Suprapubic skin (tissue), 4 donors: ENCODE measurements at regions not wholly inside any gene's neighbourhood (a gene's known extent, or its start where the extent isn't known, plus 50 kb on each side); places are given as distances from the start of the nearest gene placed in this dataset.

Source experiments
- POLR2A ChIP-seq, 2 donors: fragments of 450-650 bp; IDR thresholded peaks; one replicate each; pipeline ENCODE4 v1.6.1; 2017; ENCODE audit warnings: antibody characterized with exemption in 2 of 2, mild to moderate bottlenecking in 2 of 2, moderate library complexity in 2 of 2
- POLR2AphosphoS5 ChIP-seq, 3 donors: sonication (generic); formaldehyde crosslinking; IDR thresholded peaks; one replicate each; pipeline ENCODE4 v1.6.1; 2017; ENCODE audit warnings: antibody characterized with exemption in 3 of 3
- TF ChIP-seq, protein P1 (sequence below), 2 donors: fragments of 200-600 bp in 1 of 2; fragments of 450-650 bp in 1 of 2; sonication (generic) in 1 of 2; IDR thresholded peaks; one replicate each; pipeline ENCODE4 v1.5.1; 2016 to 2019; ENCODE audit warnings: antibody characterized with exemption in 2 of 2, mild to moderate bottlenecking in 1 of 2, moderate library complexity in 1 of 2

DNA sequence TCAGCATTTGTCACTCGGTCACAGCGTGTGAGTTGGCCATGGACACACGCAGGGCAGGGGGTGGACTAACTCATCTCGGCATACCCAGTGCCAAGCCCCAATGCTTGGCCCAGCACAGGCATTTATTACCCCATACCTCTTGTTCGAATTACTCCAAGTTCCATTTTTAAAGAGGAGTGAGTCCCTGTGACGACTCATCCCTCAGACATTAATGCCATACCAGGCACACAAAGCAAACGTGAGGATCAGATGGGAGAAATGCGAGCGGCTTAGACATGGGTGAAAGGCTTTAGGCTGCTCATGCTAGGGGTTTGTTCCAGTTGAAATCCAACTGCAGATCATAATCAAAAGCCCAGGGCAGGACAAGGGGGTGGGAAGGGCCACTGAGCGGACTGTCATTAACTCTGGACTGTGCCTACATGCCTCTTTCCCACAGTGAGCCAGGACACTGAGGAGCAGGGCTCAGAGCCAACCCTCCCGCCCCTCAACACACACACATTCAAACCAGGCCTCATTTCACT is 118.5 kb upstream of the NGF start:
- TF ChIP-seq POLR2AphosphoS5 (IDR thresholded peaks at IDR 0.05): no peak
- TF ChIP-seq POLR2A (IDR thresholded peaks at IDR 0.05): no peak
- TF ChIP-seq, protein P1, sequence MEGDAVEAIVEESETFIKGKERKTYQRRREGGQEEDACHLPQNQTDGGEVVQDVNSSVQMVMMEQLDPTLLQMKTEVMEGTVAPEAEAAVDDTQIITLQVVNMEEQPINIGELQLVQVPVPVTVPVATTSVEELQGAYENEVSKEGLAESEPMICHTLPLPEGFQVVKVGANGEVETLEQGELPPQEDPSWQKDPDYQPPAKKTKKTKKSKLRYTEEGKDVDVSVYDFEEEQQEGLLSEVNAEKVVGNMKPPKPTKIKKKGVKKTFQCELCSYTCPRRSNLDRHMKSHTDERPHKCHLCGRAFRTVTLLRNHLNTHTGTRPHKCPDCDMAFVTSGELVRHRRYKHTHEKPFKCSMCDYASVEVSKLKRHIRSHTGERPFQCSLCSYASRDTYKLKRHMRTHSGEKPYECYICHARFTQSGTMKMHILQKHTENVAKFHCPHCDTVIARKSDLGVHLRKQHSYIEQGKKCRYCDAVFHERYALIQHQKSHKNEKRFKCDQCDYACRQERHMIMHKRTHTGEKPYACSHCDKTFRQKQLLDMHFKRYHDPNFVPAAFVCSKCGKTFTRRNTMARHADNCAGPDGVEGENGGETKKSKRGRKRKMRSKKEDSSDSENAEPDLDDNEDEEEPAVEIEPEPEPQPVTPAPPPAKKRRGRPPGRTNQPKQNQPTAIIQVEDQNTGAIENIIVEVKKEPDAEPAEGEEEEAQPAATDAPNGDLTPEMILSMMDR (IDR thresholded peaks at IDR 0.05): no peak
